HG03175 (cell line): ENCODE measurements at regions not wholly inside any gene's neighbourhood (a gene's known extent, or its start where the extent isn't known, plus 50 kb on each side); places are given as distances from the start of the nearest gene placed in this dataset.

ENCODE experiments used
- ATAC-seq: cut with Tn5 transposase; IDR thresholded peaks from one replicate; pipeline ENCODE4 v1.9.1; 2021; ENCODE audit warnings: mild to moderate bottlenecking, moderate library complexity; ENCODE audit not compliant: unreplicated experiment

GRCh38 chr2:129296806-129297205 lies 682.7 kb upstream of the RAB6C start:
- no peak for ATAC-seq

- ATAC-seq, result no peak
These were observed 682.0 kb upstream of the RAB6C start for GRCh38 chr2:129297430-129297829.

GRCh38 chr2:129299338-129299737 lies 680.1 kb upstream of the RAB6C start:
- ATAC-seq, result no peak

- ATAC-seq, result no peak
These were observed 679.7 kb upstream of the RAB6C start for GRCh38 chr2:129299756-129300155.

- ATAC-seq, result no peak
These were observed 679.0 kb upstream of the RAB6C start for GRCh38 chr2:129300456-129300855.

- ATAC-seq, result no peak
These were observed 678.0 kb upstream of the RAB6C start for GRCh38 chr2:129301431-129301913.

GRCh38 chr2:129302106-129302505 lies 677.4 kb upstream of the RAB6C start:
- ATAC-seq, result no peak

- no peak for ATAC-seq
These were observed 676.8 kb upstream of the RAB6C start for GRCh38 chr2:129302561-129303183.

GRCh38 chr2:129314120-129314519 lies 665.3 kb upstream of the RAB6C start:
- no peak for ATAC-seq

- no peak for ATAC-seq
These were observed 660.7 kb upstream of the RAB6C start for GRCh38 chr2:129318581-129319421.

GRCh38 chr2:129319422-129319717 lies 660.1 kb upstream of the RAB6C start:
- no peak for ATAC-seq

- ATAC-seq, result no peak
These were observed 659.2 kb upstream of the RAB6C start for GRCh38 chr2:129320288-129320687.

- no peak for ATAC-seq
These were observed 655.1 kb upstream of the RAB6C start for GRCh38 chr2:129324349-129324748.

- ATAC-seq, result no peak
These were observed 654.3 kb upstream of the RAB6C start for GRCh38 chr2:129325151-129325550.

- no peak for ATAC-seq
These were observed 649.9 kb upstream of the RAB6C start for GRCh38 chr2:129329574-129329973.

- ATAC-seq, result no peak
These were observed 649.0 kb upstream of the RAB6C start for GRCh38 chr2:129330504-129330903.

GRCh38 chr2:129331638-129332037 lies 647.8 kb upstream of the RAB6C start:
- no peak for ATAC-seq

- ATAC-seq, result no peak
These were observed 645.3 kb upstream of the RAB6C start for GRCh38 chr2:129334128-129334527.

- no peak for ATAC-seq
These were observed 644.6 kb upstream of the RAB6C start for GRCh38 chr2:129334696-129335410.

GRCh38 chr2:129336276-129336675 lies 643.2 kb upstream of the RAB6C start:
- ATAC-seq, result no peak

- ATAC-seq, result no peak
These were observed 642.4 kb upstream of the RAB6C start for GRCh38 chr2:129337076-129337475.

GRCh38 chr2:129345540-129345939 lies 633.9 kb upstream of the RAB6C start:
- no peak for ATAC-seq
